ENCODE measurements at regions not wholly inside any gene's neighbourhood (a gene's known extent, or its start where the extent isn't known, plus 50 kb on each side); places are given as distances from the start of the nearest gene placed in this dataset.

DNA sequence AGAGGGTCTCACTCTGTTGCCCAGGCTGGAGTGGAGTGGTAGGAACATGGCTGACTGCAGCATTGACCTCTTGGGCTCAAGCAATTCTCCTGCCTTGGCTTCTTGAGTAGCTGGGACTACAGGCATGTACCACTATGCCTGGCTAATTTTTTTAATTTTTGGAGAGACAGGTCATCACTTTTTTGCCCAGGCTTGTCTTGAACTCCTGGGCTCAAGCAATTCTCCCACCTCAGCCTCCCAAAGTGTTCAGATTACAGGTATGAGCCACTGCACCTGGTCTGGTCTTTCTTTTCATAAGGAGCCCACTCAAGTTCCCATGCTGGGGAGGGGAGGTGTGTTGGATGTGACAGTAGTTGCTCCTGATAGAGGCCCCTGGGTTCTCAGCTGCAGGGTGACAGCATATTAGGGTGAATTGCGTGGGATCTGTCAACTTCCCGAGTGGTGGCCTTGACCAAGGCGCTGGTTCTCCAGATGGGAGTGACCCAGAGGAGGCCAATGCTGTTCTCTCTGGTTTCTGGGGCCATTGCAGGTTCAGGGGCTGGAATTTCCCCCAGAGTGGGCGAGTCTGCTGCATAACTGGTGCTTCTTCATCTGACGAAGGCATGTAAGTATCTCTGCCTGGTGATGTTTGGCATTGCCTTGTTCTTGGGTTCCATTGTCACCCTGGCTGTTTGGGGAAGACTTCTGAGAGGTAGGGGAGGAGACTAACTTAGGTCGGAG is 52.4 kb upstream of the ESRRB start:
- no peaks in the 10 kb centered on the region for H3K36me3 ChIP-seq (ENCODE audit: low read depth)
- no peak overlapping the region for H2AFZ ChIP-seq
- intact Hi-C loops (cut with micrococcal nuclease; ENCODE audit: unreplicated experiment): no loop called here
- no peaks in the 10 kb centered on the region for H3K9me3 ChIP-seq (ENCODE audit: insufficient read depth, low read depth)
- TF ChIP-seq, protein P1, sequence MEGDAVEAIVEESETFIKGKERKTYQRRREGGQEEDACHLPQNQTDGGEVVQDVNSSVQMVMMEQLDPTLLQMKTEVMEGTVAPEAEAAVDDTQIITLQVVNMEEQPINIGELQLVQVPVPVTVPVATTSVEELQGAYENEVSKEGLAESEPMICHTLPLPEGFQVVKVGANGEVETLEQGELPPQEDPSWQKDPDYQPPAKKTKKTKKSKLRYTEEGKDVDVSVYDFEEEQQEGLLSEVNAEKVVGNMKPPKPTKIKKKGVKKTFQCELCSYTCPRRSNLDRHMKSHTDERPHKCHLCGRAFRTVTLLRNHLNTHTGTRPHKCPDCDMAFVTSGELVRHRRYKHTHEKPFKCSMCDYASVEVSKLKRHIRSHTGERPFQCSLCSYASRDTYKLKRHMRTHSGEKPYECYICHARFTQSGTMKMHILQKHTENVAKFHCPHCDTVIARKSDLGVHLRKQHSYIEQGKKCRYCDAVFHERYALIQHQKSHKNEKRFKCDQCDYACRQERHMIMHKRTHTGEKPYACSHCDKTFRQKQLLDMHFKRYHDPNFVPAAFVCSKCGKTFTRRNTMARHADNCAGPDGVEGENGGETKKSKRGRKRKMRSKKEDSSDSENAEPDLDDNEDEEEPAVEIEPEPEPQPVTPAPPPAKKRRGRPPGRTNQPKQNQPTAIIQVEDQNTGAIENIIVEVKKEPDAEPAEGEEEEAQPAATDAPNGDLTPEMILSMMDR (conservative IDR thresholded peaks at IDR 0.05): no peak
- TF ChIP-seq EZH2 (IDR thresholded peaks at IDR 0.05; ENCODE audit: low read depth): no peak
- ChIA-PET CTCF (no interaction called here), POLR2A (ENCODE audit: unreplicated experiment) (no interaction called here)
- H3K4me2 ChIP-seq: no peak overlapping the region
- no peaks in the 10 kb centered on the region for H3K4me1 ChIP-seq (replicated peaks; ENCODE audit: insufficient read depth)
- no peaks in the 10 kb centered on the region for H4K20me1 ChIP-seq (ENCODE audit: insufficient read depth)
- H3K27me3 ChIP-seq (ENCODE audit: insufficient read depth, low read depth): peaks cover 100% of the 10 kb centered on the region
- no peaks in the 10 kb centered on the region for H3K9me2 ChIP-seq (ENCODE audit: insufficient read depth)
- H3K4me3 ChIP-seq: no peak overlapping the region
- H3K79me2 ChIP-seq (ENCODE audit: low read depth): no peaks in the 10 kb centered on the region
- DNase-seq: no peak
- no TSS peak for BruUV-seq (replicated peaks)
- no peaks in the 10 kb centered on the region for H3F3A ChIP-seq (ENCODE audit: insufficient read depth, low read depth)
- no peak overlapping the region for H3K27ac ChIP-seq

DNA sequence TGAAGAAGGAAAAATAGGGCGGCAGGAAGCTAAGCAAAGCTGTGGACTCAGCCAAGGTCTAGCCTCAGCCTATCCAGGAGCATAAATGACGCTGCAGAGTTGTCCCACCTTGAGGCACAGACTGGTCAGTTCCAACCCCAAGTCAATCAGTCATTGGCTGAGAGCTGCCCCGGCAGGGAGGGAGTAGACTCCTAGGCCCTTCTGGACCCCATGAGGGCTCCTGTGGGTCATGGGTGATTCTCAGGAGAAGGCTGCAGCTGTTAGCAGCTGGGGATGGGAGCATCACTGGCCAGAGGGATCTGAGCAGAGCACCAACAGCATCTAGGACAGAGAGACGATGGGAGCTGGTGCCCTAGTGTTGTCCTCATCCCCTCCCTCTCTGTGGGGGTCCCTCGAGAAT is 51.8 kb upstream of the ESRRB start:
- Histone ChIP-seq H3K27ac (no peak overlapping the region), H3K9me3 (ENCODE audit: insufficient read depth, low read depth) (no peaks in the 10 kb centered on the region), H3K4me1 (replicated peaks; ENCODE audit: insufficient read depth) (no peaks in the 10 kb centered on the region), H3F3A (ENCODE audit: insufficient read depth, low read depth) (no peaks in the 10 kb centered on the region), H3K27me3 (ENCODE audit: insufficient read depth, low read depth) (peaks cover 100% of the 10 kb centered on the region), H3K79me2 (ENCODE audit: low read depth) (no peaks in the 10 kb centered on the region), H3K36me3 (ENCODE audit: low read depth) (no peaks in the 10 kb centered on the region), H3K4me3 (no peak overlapping the region), H3K4me2 (no peak overlapping the region), H4K20me1 (ENCODE audit: insufficient read depth) (no peaks in the 10 kb centered on the region), H3K9me2 (ENCODE audit: insufficient read depth) (no peaks in the 10 kb centered on the region), H2AFZ (no peak overlapping the region)
- no TSS peak for BruUV-seq (replicated peaks)
- intact Hi-C loops (cut with micrococcal nuclease; ENCODE audit: unreplicated experiment): no loop called here
- TF ChIP-seq, protein P1 (conservative IDR thresholded peaks at IDR 0.05): no peak
- no peak for TF ChIP-seq EZH2 (IDR thresholded peaks at IDR 0.05; ENCODE audit: low read depth)
- ChIA-PET CTCF (no interaction called here), POLR2A (ENCODE audit: unreplicated experiment) (no interaction called here)
- no peak for DNase-seq

Data from PC-9 (cell line).